ENCODE measurements at regions not wholly inside any gene's neighbourhood (a gene's known extent, or its start where the extent isn't known, plus 50 kb on each side); places are given as distances from the start of the nearest gene placed in this dataset.

DNA sequence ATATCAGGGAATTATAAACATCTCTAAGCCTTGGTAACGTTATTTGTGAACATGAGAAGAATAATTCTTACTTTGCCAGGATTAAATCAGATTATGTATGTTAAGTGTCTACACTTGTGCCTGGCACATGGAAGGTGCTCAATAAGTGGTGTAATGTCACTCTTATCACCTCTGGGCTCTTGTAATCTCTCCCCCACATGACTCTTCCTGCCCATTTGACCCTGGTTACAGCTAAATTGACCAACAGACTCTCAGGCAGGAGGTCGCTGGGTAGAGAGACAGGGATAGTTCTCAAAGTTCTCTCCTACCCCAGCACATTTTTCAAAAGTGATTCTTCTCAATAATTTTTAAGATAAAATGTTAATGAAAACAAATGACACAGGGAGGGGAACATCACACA is 137.8 kb upstream of the FRMD6 start:
- H3K79me1 ChIP-seq (ENCODE audit: low read length) = peaks cover 3% of the 10 kb centered on the region
- no peak for DNase-seq
- no peak overlapping the region for H3K18ac ChIP-seq (ENCODE audit: low read length)
- no peaks in the 10 kb centered on the region for H3K4me1 ChIP-seq (ENCODE audit: control insufficient read depth in 1 of 2, insufficient read depth in 2 of 2, low read length in 2 of 2)
- no peak overlapping the region for H3K14ac ChIP-seq (ENCODE audit: low read length)
- peaks cover 2% of the 10 kb centered on the region for H3K9me3 ChIP-seq (ENCODE audit: insufficient read depth, low read depth, low read length)
- no peak overlapping the region for H3K23ac ChIP-seq (ENCODE audit: low read length)
- no peak overlapping the region for H3K4me3 ChIP-seq (ENCODE audit: low read depth, low read length)
- H4K12ac ChIP-seq (ENCODE audit: low read depth, low read length) = no peak overlapping the region
- peak overlapping the region; percentile 26 for H4K91ac ChIP-seq (ENCODE audit: low read depth, low read length)
- H2BK120ac ChIP-seq (ENCODE audit: insufficient read depth, low read length, poor library complexity) = no peak overlapping the region
- H3K36me3 ChIP-seq (ENCODE audit: control insufficient read depth in 1 of 2, insufficient read depth in 2 of 2, low read length in 2 of 2) = no peaks in the 10 kb centered on the region
- no peak overlapping the region for H3K4ac ChIP-seq (ENCODE audit: low read depth, low read length)
- no peak overlapping the region for H3K27ac ChIP-seq (ENCODE audit: low read depth, low read length)
- H3K9ac ChIP-seq (ENCODE audit: low read length) = no peak overlapping the region
- H2AFZ ChIP-seq (ENCODE audit: insufficient read depth, low read length, poor library complexity) = no peak overlapping the region
- H3K4me2 ChIP-seq (ENCODE audit: low read length) = no peak overlapping the region
- H2BK5ac ChIP-seq (ENCODE audit: low read depth, low read length, poor library complexity) = no peak overlapping the region
- H2BK12ac ChIP-seq (ENCODE audit: low read length) = no peak overlapping the region
- no peak overlapping the region for H2AK5ac ChIP-seq (ENCODE audit: low read length)
- no peak overlapping the region for H4K8ac ChIP-seq (ENCODE audit: low read depth, low read length)
- WGBS (ENCODE audit: extremely low coverage, insufficient coverage, insufficient read length) = no CpG with 5 or more reads among the region's 2 CpGs
- no peaks in the 10 kb centered on the region for H3K27me3 ChIP-seq (ENCODE audit: insufficient read depth, low read length)
- no peaks in the 10 kb centered on the region for H3K79me2 ChIP-seq (ENCODE audit: control insufficient read depth, insufficient read depth, low read length, poor library complexity)

DNA sequence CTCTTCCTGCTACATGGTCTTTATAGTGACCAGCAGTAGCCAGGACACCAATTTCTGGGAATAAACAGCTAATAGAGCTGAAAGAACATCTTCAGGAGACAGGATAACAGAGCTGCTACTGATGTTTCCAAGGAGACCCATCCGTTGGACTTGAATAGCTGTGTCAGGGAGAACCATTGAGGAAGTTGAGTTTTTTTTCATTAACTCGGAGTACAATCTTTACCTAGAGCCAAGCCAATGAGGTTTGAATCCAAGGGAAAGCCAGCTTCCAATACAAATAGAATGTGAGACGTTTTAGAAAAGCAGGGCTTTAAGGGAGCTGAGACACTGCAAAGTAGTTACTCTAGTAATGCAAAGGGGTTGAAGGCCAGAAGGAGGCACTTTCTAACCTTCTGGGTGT is 136.1 kb upstream of the FRMD6 start:
- H3K4me2 ChIP-seq (ENCODE audit: low read length) = no peak overlapping the region
- no peak overlapping the region for H3K18ac ChIP-seq (ENCODE audit: low read length)
- H4K8ac ChIP-seq (ENCODE audit: low read depth, low read length) = no peak overlapping the region
- H3K4me3 ChIP-seq (ENCODE audit: low read depth, low read length) = no peak overlapping the region
- H3K27me3 ChIP-seq (ENCODE audit: insufficient read depth, low read length) = no peaks in the 10 kb centered on the region
- no peaks in the 10 kb centered on the region for H3K4me1 ChIP-seq (ENCODE audit: control insufficient read depth in 1 of 2, insufficient read depth in 2 of 2, low read length in 2 of 2)
- H3K23ac ChIP-seq (ENCODE audit: low read length) = no peak overlapping the region
- no peak overlapping the region for H3K14ac ChIP-seq (ENCODE audit: low read length)
- H2BK120ac ChIP-seq (ENCODE audit: insufficient read depth, low read length, poor library complexity) = no peak overlapping the region
- no peak overlapping the region for H4K91ac ChIP-seq (ENCODE audit: low read depth, low read length)
- H3K9ac ChIP-seq (ENCODE audit: low read length) = no peak overlapping the region
- no peak overlapping the region for H2AK5ac ChIP-seq (ENCODE audit: low read length)
- WGBS (ENCODE audit: extremely low coverage, insufficient coverage, insufficient read length) = no CpG with 5 or more reads among the region's 3 CpGs
- H3K9me3 ChIP-seq (ENCODE audit: insufficient read depth, low read depth, low read length) = peaks cover 2% of the 10 kb centered on the region
- no peak overlapping the region for H3K27ac ChIP-seq (ENCODE audit: low read depth, low read length)
- H2BK5ac ChIP-seq (ENCODE audit: low read depth, low read length, poor library complexity) = no peak overlapping the region
- H3K36me3 ChIP-seq (ENCODE audit: control insufficient read depth in 1 of 2, insufficient read depth in 2 of 2, low read length in 2 of 2) = no peaks in the 10 kb centered on the region
- peaks cover 3% of the 10 kb centered on the region for H3K79me1 ChIP-seq (ENCODE audit: low read length)
- H4K12ac ChIP-seq (ENCODE audit: low read depth, low read length) = no peak overlapping the region
- no peak overlapping the region for H3K4ac ChIP-seq (ENCODE audit: low read depth, low read length)
- H3K79me2 ChIP-seq (ENCODE audit: control insufficient read depth, insufficient read depth, low read length, poor library complexity) = no peaks in the 10 kb centered on the region
- no peak overlapping the region for H2BK12ac ChIP-seq (ENCODE audit: low read length)
- no peak overlapping the region for H2AFZ ChIP-seq (ENCODE audit: insufficient read depth, low read length, poor library complexity)
- DNase-seq = no peak

DNA sequence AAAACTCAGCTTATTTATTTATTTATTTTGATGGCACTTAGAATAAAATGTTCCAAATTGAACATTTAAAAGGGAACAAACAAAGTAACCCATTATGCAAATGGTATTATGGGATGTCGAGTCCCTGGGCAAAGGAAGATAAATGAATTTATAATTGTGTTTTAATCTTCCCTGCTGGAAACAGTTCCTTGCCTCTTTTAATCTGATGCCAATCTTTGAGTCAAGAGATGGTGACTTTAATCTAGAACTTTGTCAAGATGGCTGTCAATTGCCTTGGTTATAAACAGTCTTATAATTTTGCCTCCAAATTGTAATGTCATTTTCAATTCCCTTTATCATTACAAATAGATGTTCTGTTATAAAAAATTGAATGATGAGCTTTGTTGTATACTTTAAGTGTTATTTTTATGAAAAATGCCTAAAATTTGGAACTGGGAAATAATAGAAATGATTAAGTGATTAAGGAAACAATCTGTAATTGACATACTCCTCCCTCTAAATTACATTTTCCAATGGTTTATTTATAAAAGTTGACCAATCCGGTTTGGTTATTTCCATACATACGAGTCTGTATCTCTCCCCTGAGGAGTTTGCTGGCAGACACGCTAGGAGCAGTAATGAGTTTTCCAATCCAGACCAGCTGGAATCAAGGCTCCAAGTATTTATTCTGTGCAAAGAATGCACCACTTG is 134.9 kb upstream of the FRMD6 start:
- Histone ChIP-seq H2AK5ac (ENCODE audit: low read length) (no peak overlapping the region), H3K36me3 (ENCODE audit: control insufficient read depth in 1 of 2, insufficient read depth in 2 of 2, low read length in 2 of 2) (no peaks in the 10 kb centered on the region), H3K14ac (ENCODE audit: low read length) (no peak overlapping the region), H3K23ac (ENCODE audit: low read length) (no peak overlapping the region), H3K4me3 (ENCODE audit: low read depth, low read length) (no peak overlapping the region), H2AFZ (ENCODE audit: insufficient read depth, low read length, poor library complexity) (no peak overlapping the region), H3K4me2 (ENCODE audit: low read length) (no peak overlapping the region), H3K27ac (ENCODE audit: low read depth, low read length) (no peak overlapping the region), H3K79me2 (ENCODE audit: control insufficient read depth, insufficient read depth, low read length, poor library complexity) (no peaks in the 10 kb centered on the region), H2BK120ac (ENCODE audit: insufficient read depth, low read length, poor library complexity) (no peak overlapping the region), H2BK5ac (ENCODE audit: low read depth, low read length, poor library complexity) (no peak overlapping the region), H4K91ac (ENCODE audit: low read depth, low read length) (no peak overlapping the region), H3K79me1 (ENCODE audit: low read length) (peaks cover 3% of the 10 kb centered on the region), H3K4ac (ENCODE audit: low read depth, low read length) (no peak overlapping the region), H3K27me3 (ENCODE audit: insufficient read depth, low read length) (no peaks in the 10 kb centered on the region), H4K12ac (ENCODE audit: low read depth, low read length) (no peak overlapping the region), H2BK12ac (ENCODE audit: low read length) (no peak overlapping the region), H3K9ac (ENCODE audit: low read length) (no peak overlapping the region), H4K8ac (ENCODE audit: low read depth, low read length) (no peak overlapping the region), H3K18ac (ENCODE audit: low read length) (no peak overlapping the region), H3K9me3 (ENCODE audit: insufficient read depth, low read depth, low read length) (peaks cover 2% of the 10 kb centered on the region), H3K4me1 (ENCODE audit: control insufficient read depth in 1 of 2, insufficient read depth in 2 of 2, low read length in 2 of 2) (no peaks in the 10 kb centered on the region)
- WGBS (ENCODE audit: extremely low coverage, insufficient coverage, insufficient read length) = no CpG with 5 or more reads among the region's 4 CpGs
- no peak for DNase-seq

DNA sequence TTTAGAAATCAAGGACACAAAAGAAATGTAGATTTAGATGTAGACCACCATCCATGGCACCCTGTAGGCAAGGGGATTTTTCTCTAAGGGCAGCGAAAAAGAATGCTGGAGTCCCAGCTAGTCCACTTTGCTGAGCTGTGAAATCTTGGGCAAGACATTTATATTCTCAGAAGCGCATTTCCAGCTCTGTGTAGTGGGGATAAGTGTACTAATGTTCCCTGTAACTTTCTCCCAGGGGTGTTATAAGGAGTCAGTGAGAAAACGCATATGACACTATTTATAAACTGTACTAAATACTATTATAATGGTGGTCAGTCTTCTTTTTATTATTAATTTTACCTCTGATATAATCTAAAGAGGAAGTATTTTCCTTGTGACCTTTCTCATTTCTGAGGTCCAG is 133.4 kb upstream of the FRMD6 start:
- Histone ChIP-seq H3K79me1 (ENCODE audit: low read length) (no peaks in the 10 kb centered on the region), H2BK120ac (ENCODE audit: insufficient read depth, low read length, poor library complexity) (no peak overlapping the region), H3K4me1 (ENCODE audit: control insufficient read depth in 1 of 2, insufficient read depth in 2 of 2, low read length in 2 of 2) (no peaks in the 10 kb centered on the region), H3K9me3 (ENCODE audit: insufficient read depth, low read depth, low read length) (no peaks in the 10 kb centered on the region), H4K91ac (ENCODE audit: low read depth, low read length) (no peak overlapping the region), H2AK5ac (ENCODE audit: low read length) (no peak overlapping the region), H3K4me3 (ENCODE audit: low read depth, low read length) (no peak overlapping the region), H3K23ac (ENCODE audit: low read length) (no peak overlapping the region), H3K36me3 (ENCODE audit: control insufficient read depth in 1 of 2, insufficient read depth in 2 of 2, low read length in 2 of 2) (no peaks in the 10 kb centered on the region), H3K4me2 (ENCODE audit: low read length) (no peak overlapping the region), H2AFZ (ENCODE audit: insufficient read depth, low read length, poor library complexity) (no peak overlapping the region), H3K14ac (ENCODE audit: low read length) (no peak overlapping the region), H4K12ac (ENCODE audit: low read depth, low read length) (no peak overlapping the region), H3K18ac (ENCODE audit: low read length) (no peak overlapping the region), H3K27ac (ENCODE audit: low read depth, low read length) (no peak overlapping the region), H3K27me3 (ENCODE audit: insufficient read depth, low read length) (no peaks in the 10 kb centered on the region), H3K4ac (ENCODE audit: low read depth, low read length) (no peak overlapping the region), H4K8ac (ENCODE audit: low read depth, low read length) (no peak overlapping the region), H2BK12ac (ENCODE audit: low read length) (no peak overlapping the region), H3K79me2 (ENCODE audit: control insufficient read depth, insufficient read depth, low read length, poor library complexity) (no peaks in the 10 kb centered on the region), H3K9ac (ENCODE audit: low read length) (no peak overlapping the region), H2BK5ac (ENCODE audit: low read depth, low read length, poor library complexity) (no peak overlapping the region)
- no CpG with 5 or more reads among the region's 3 CpGs for WGBS (ENCODE audit: extremely low coverage, insufficient coverage, insufficient read length)
- no peak for DNase-seq

Measured in trophoblast cell (in vitro differentiated cells and primary cell).